Upper lobe of left lung (tissue), 6 donors: ENCODE measurements at regions not wholly inside any gene's neighbourhood (a gene's known extent, or its start where the extent isn't known, plus 50 kb on each side); places are given as distances from the start of the nearest gene placed in this dataset.

Experiments used
- ATAC-seq, 2 donors: fragments of 200-7000 bp; cut with Tn5 transposase; one replicate each; pipeline ENCODE4 v1.9.1; 2022; ENCODE audit warnings: mild to moderate bottlenecking in 2 of 2, moderate library complexity in 2 of 2; ENCODE audit not compliant: low FRiP score in 2 of 2
- DNase-seq, 2 donors: peaks; one replicate each; pipeline ENCODE4 v3.0.0-alpha.2; 2019 to 2020
- H3K27ac ChIP-seq, 4 donors: fragments of 200-600 bp; sonication (generic); one replicate each; pipeline ENCODE4 v1.5.1; 2016 to 2019
- H3K27me3 ChIP-seq, 4 donors: fragments of 200-600 bp; sonication (generic); one replicate each; pipeline ENCODE4 v1.5.1; 2017 to 2019
- H3K36me3 ChIP-seq, 4 donors: fragments of 200-600 bp; sonication (generic); one replicate each; pipeline ENCODE4 v1.5.1; 2016 to 2019
- H3K4me1 ChIP-seq, 4 donors: fragments of 200-600 bp; sonication (generic); one replicate each; pipeline ENCODE4 v1.5.1; 2018 to 2019
- H3K4me3 ChIP-seq, 4 donors: fragments of 200-600 bp; sonication (generic); one replicate each; pipeline ENCODE4 v1.5.1; 2017 to 2019; ENCODE audit warnings: mild to moderate bottlenecking in 2 of 4, moderate library complexity in 1 of 4
- H3K9me3 ChIP-seq, 4 donors: fragments of 200-600 bp; sonication (generic); one replicate each; pipeline ENCODE4 v1.5.1; 2018 to 2019
- CTCF ChIP-seq, 6 experiments: fragments of 450-650 bp in 4 of 6; fragments of 200-600 bp in 2 of 6; sonication (generic) in 2 of 6; IDR thresholded peaks; one replicate each; pipeline ENCODE4 v1.5.1; 2016 to 2019; ENCODE audit warnings: antibody characterized with exemption in 6 of 6
- EP300 ChIP-seq, 4 donors: sonication (generic); formaldehyde crosslinking; IDR thresholded peaks; one replicate each; pipeline ENCODE4 v1.5.1; 2017; ENCODE audit warnings: antibody characterized with exemption in 4 of 4, control low read depth in 2 of 4
- POLR2A ChIP-seq, 4 donors: fragments of 450-650 bp; IDR thresholded peaks; one replicate each; pipeline ENCODE4 v1.5.1; 2016 to 2017; ENCODE audit warnings: antibody characterized with exemption in 4 of 4, mild to moderate bottlenecking in 2 of 4
- POLR2AphosphoS5 ChIP-seq, 2 donors: sonication (generic); formaldehyde crosslinking; IDR thresholded peaks; one replicate each; pipeline ENCODE4 v1.5.1; 2017; ENCODE audit warnings: antibody characterized with exemption in 2 of 2
- WGBS, 2 donors: methylation state at CpG; one replicate each; pipeline ENCODE4 v1.1.5; 2017 to 2018; 5-methylcytosine and 5-hydroxymethylcytosine counted together
- donor health status: DM: no; HTN: no; CAD: no; lungs with moderate emphysema.
- donor health status: DM: no; HTN: yes; CAD: no; lungs with severe emphysema.

GRCh38 chr17:79545251-79546005 lies 65.4 kb downstream of the RBFOX3 start:
- Histone ChIP-seq H3K4me3 (no peak overlapping the region), H3K36me3 (no peaks in the 10 kb centered on the region), H3K27ac (no peak overlapping the region), H3K27me3 (no peaks in the 10 kb centered on the region), H3K9me3 (no peaks in the 10 kb centered on the region), H3K4me1 (no peaks in the 10 kb centered on the region)
- TF ChIP-seq POLR2A (IDR thresholded peaks at IDR 0.05) (no peak), CTCF (IDR thresholded peaks at IDR 0.05) (no peak), EP300 (IDR thresholded peaks at IDR 0.05) (no peak), POLR2AphosphoS5 (IDR thresholded peaks at IDR 0.05) (no peak)
- WGBS, 2 donors = 78 to 82% methylated on average over 18 to 20 of the region's 20 CpGs
- DNase-seq (peak in 1 of 2 donors; percentile 48), ATAC-seq (no peak)

GRCh38 chr17:79544142-79544914 lies 66.5 kb downstream of the RBFOX3 start:
- no peaks in the 10 kb centered on the region for H3K36me3 ChIP-seq
- no peak for ATAC-seq
- no peaks in the 10 kb centered on the region for H3K27me3 ChIP-seq
- no peak for TF ChIP-seq EP300 (IDR thresholded peaks at IDR 0.05)
- no peak for TF ChIP-seq POLR2AphosphoS5 (IDR thresholded peaks at IDR 0.05)
- TF ChIP-seq CTCF (IDR thresholded peaks at IDR 0.05) = no peak
- TF ChIP-seq POLR2A (IDR thresholded peaks at IDR 0.05) = no peak
- no peak overlapping the region for H3K27ac ChIP-seq
- no peak overlapping the region for H3K4me3 ChIP-seq
- DNase-seq = peak in 1 of 2 donors; percentile 18
- no peaks in the 10 kb centered on the region for H3K9me3 ChIP-seq
- 80 to 86% methylated on average over 19 of the region's 19 CpGs for WGBS, 2 donors
- no peaks in the 10 kb centered on the region for H3K4me1 ChIP-seq

GRCh38 chr17:79543531-79543930 lies 67.3 kb downstream of the RBFOX3 start:
- Histone ChIP-seq H3K4me3 (no peak overlapping the region), H3K9me3 (no peaks in the 10 kb centered on the region), H3K36me3 (no peaks in the 10 kb centered on the region), H3K4me1 (no peaks in the 10 kb centered on the region), H3K27ac (no peak overlapping the region), H3K27me3 (no peaks in the 10 kb centered on the region)
- WGBS, 2 donors = 40 to 47% methylated on average over 13 to 15 of the region's 15 CpGs
- peak in 1 of 2 donors; percentile 12 for DNase-seq
- TF ChIP-seq CTCF (IDR thresholded peaks at IDR 0.05) (no peak), EP300 (IDR thresholded peaks at IDR 0.05) (no peak), POLR2A (IDR thresholded peaks at IDR 0.05) (no peak), POLR2AphosphoS5 (IDR thresholded peaks at IDR 0.05) (no peak)
- ATAC-seq = no peak

- ATAC-seq = no peak
- peak in 1 of 2 donors; percentile 15 for DNase-seq
- Histone ChIP-seq H3K27me3 (no peaks in the 10 kb centered on the region), H3K9me3 (no peaks in the 10 kb centered on the region), H3K27ac (no peak overlapping the region), H3K4me1 (no peaks in the 10 kb centered on the region), H3K36me3 (no peaks in the 10 kb centered on the region), H3K4me3 (no peak overlapping the region)
- TF ChIP-seq POLR2A (IDR thresholded peaks at IDR 0.05) = no peak
- TF ChIP-seq CTCF (IDR thresholded peaks at IDR 0.05) = no peak
- no peak for TF ChIP-seq POLR2AphosphoS5 (IDR thresholded peaks at IDR 0.05)
- TF ChIP-seq EP300 (IDR thresholded peaks at IDR 0.05) = no peak
- WGBS, 2 donors = 86 to 93% methylated on average over 8 of the region's 8 CpGs
Observed at GRCh38 chr17:79542718-79543117, 68.1 kb downstream of the RBFOX3 start.
